ENCODE measurements at regions not wholly inside any gene's neighbourhood (a gene's known extent, or its start where the extent isn't known, plus 50 kb on each side); places are given as distances from the start of the nearest gene placed in this dataset.

GRCh38 chr5:107271682-107272350 is 398.9 kb downstream of the EFNA5 start:
- no peak for TF ChIP-seq BACH2 (CRISPR knock-in tag; IDR thresholded peaks at IDR 0.05; ENCODE audit: borderline replicate concordance)
- TF ChIP-seq ZFP30 (CRISPR knock-in tag; IDR thresholded peaks at IDR 0.05) = no peak
- TF ChIP-seq SNAI2 (CRISPR knock-in tag; IDR thresholded peaks at IDR 0.05) = no peak
- no peak for TF ChIP-seq TCF4 (CRISPR knock-in tag; IDR thresholded peaks at IDR 0.05; ENCODE audit: borderline replicate concordance)
- TF ChIP-seq ESRRG (CRISPR knock-in tag; IDR thresholded peaks at IDR 0.05) = no peak
- no peak for ATAC-seq

- no peak for ATAC-seq
- TF ChIP-seq CSRNP3 (CRISPR knock-in tag; IDR thresholded peaks at IDR 0.05) = no peak
- TF ChIP-seq ZFP30 (CRISPR knock-in tag; IDR thresholded peaks at IDR 0.05) = no peak
- no peak for TF ChIP-seq ZNF565 (CRISPR knock-in tag; conservative IDR thresholded peaks at IDR 0.05; ENCODE audit: low read depth)
- no peak for TF ChIP-seq ESRRG (CRISPR knock-in tag; IDR thresholded peaks at IDR 0.05)
- TF ChIP-seq CSDC2 (CRISPR knock-in tag; IDR thresholded peaks at IDR 0.05) = no peak
- no peak for TF ChIP-seq CREB5 (CRISPR knock-in tag; IDR thresholded peaks at IDR 0.05; ENCODE audit: low read depth)
- TF ChIP-seq ZNF70 (CRISPR knock-in tag; IDR thresholded peaks at IDR 0.05) = no peak
- TF ChIP-seq POU6F1 (CRISPR knock-in tag; IDR thresholded peaks at IDR 0.05; ENCODE audit: borderline replicate concordance, low read depth) = no peak
- no peak for TF ChIP-seq TCF4 (CRISPR knock-in tag; IDR thresholded peaks at IDR 0.05; ENCODE audit: borderline replicate concordance)
- TF ChIP-seq ZFP3 (CRISPR knock-in tag; IDR thresholded peaks at IDR 0.05) = no peak
- no peak for TF ChIP-seq ISL1 (CRISPR knock-in tag; IDR thresholded peaks at IDR 0.05)
- no peak for TF ChIP-seq ZC3H10 (CRISPR knock-in tag; IDR thresholded peaks at IDR 0.05)
- TF ChIP-seq SNAI2 (CRISPR knock-in tag; IDR thresholded peaks at IDR 0.05) = no peak
Measured at GRCh38 chr5:107270561-107270960, 400.2 kb downstream of the EFNA5 start.

- ATAC-seq = no peak
- TF ChIP-seq CSRNP3 (CRISPR knock-in tag; IDR thresholded peaks at IDR 0.05) = no peak
- no peak for TF ChIP-seq ZC3H10 (CRISPR knock-in tag; IDR thresholded peaks at IDR 0.05)
- no peak for TF ChIP-seq ZNF565 (CRISPR knock-in tag; conservative IDR thresholded peaks at IDR 0.05; ENCODE audit: low read depth)
- no peak for TF ChIP-seq POU6F1 (CRISPR knock-in tag; IDR thresholded peaks at IDR 0.05; ENCODE audit: borderline replicate concordance, low read depth)
- TF ChIP-seq OSR1 (CRISPR knock-in tag; IDR thresholded peaks at IDR 0.05) = no peak
Measured at GRCh38 chr5:107269678-107270077, 401.1 kb downstream of the EFNA5 start.

GRCh38 chr5:107269256-107269655 is 401.5 kb downstream of the EFNA5 start:
- ATAC-seq = no peak
- no peak for TF ChIP-seq TSHZ2 (CRISPR knock-in tag; IDR thresholded peaks at IDR 0.05)
- no peak for TF ChIP-seq ZNF8 (CRISPR knock-in tag; IDR thresholded peaks at IDR 0.05)
- no peak for TF ChIP-seq TOX (CRISPR knock-in tag; IDR thresholded peaks at IDR 0.05; ENCODE audit: borderline replicate concordance)
- no peak for TF ChIP-seq ZFP3 (CRISPR knock-in tag; IDR thresholded peaks at IDR 0.05)
- no peak for TF ChIP-seq ZNF70 (CRISPR knock-in tag; IDR thresholded peaks at IDR 0.05)
- no peak for TF ChIP-seq CREB5 (CRISPR knock-in tag; IDR thresholded peaks at IDR 0.05; ENCODE audit: low read depth)
- TF ChIP-seq OSR1 (CRISPR knock-in tag; IDR thresholded peaks at IDR 0.05) = no peak
- no peak for TF ChIP-seq CSDC2 (CRISPR knock-in tag; IDR thresholded peaks at IDR 0.05)
- no peak for TF ChIP-seq SNAI2 (CRISPR knock-in tag; IDR thresholded peaks at IDR 0.05)
- no peak for TF ChIP-seq ISL1 (CRISPR knock-in tag; IDR thresholded peaks at IDR 0.05)
- TF ChIP-seq GLIS3 (CRISPR knock-in tag; IDR thresholded peaks at IDR 0.05) = no peak
- no peak for TF ChIP-seq ZC3H10 (CRISPR knock-in tag; IDR thresholded peaks at IDR 0.05)
- no peak for TF ChIP-seq BACH2 (CRISPR knock-in tag; IDR thresholded peaks at IDR 0.05; ENCODE audit: borderline replicate concordance)
- no peak for TF ChIP-seq PATZ1 (CRISPR knock-in tag; IDR thresholded peaks at IDR 0.05; ENCODE audit: borderline replicate concordance)
